ENCODE measurements at regions not wholly inside any gene's neighbourhood (a gene's known extent, or its start where the extent isn't known, plus 50 kb on each side); places are given as distances from the start of the nearest gene placed in this dataset.
"Not testable (repeated sequence)": the region's sequence is repeated elsewhere in the genome, so short reads cannot be mapped to it uniquely, and the experiment has no call there.

DNA sequence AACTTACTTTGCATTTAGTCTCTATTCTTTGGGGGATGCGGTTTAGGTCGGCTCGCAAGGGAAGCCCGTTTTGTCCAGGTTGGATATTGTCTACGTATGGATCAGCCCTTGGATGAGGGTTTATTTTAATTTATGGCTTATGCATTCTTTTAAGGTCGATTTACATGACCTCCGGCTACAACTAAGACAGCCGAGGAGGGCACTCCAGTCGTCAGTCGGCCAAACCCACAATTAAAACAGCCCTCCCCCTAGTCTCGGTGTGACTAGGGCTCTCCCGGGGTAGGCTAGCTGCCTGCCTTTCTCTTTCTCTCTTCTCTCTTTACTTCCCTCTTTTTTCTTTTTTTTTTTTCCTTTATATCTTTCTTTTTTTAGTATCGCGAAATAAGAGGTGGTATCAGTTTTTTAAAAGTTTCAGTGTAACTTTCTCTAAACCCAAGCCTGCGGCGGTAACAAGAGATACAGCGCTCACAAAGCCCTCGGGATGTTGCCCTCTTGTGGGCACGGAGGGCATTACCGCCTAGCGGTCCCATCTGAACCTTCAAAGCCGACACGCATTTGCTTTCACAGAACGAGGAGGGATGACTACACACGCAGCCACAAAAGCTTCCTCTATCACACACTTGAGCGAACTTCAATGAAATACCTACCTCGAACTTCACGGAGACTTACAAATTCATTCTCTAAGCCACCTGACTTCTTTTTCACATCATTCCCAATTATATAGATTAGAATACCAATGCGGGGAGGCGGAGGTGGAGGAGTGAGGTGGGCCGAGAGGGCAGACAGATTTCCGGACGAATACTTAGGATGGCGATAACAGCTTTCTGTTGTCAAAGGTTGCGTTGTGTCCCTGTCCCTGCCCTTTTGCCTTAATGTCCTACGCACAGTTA is 132.3 kb upstream of the C11orf58 start:
- DNase-seq (ENCODE audit: low spot score): peak; percentile 79

DNA sequence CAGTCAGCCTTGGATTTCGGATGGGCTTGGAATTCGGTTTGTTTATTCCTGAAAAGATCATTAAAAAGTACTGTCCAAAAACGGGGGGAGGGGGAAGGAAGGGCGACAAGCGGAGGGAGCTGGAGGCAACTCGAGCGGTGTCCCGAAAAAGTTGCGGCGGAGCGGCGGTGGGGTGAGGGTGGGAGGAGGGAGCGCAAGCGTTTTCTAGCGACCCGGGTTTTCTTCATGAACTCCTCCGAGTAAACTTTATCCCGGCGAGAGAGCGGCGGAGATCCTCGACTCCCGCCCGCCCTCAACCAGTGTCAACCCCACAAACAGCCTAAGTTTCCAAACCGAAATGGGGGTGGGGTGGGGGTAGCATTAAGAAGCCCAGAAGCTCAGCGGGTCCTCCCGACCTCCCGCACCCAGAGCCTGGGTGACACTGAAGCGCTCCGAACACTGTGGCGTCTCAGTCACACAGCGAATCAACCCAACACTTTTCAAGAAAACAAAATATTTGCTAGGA is 133.0 kb upstream of the C11orf58 start:
- DNase-seq (ENCODE audit: low spot score): no peak

DNA sequence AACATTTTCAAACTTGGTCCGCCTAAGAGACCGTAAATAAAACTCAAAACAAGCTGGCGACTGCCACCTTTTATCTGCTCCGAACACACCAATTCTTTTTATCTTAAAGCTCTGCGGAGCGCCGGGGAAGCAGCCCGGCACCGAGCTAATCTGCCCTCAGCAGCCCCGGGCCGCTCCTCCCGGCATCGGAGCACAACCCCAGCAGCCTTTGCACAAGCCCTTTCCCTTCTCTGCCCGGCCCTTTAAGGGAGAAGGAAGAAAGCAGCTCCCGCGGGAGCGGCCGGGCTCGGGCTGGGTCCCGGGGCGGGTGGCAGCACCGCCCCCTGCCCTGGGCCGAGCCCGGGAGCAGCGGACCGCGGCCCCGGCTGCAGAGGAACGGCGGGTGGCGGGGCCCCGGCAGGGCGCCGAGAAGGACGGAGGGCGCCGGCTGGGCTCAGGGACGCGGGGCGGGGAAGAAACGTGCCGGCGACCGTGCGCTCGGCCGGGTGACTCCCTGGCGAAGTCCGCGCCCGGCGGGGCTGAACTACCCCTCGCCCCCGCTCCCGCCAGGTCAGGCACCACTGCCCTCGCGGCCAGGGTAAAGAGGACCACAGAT is 133.6 kb upstream of the C11orf58 start:
- DNase-seq (ENCODE audit: low spot score): peak; percentile 21

DNA sequence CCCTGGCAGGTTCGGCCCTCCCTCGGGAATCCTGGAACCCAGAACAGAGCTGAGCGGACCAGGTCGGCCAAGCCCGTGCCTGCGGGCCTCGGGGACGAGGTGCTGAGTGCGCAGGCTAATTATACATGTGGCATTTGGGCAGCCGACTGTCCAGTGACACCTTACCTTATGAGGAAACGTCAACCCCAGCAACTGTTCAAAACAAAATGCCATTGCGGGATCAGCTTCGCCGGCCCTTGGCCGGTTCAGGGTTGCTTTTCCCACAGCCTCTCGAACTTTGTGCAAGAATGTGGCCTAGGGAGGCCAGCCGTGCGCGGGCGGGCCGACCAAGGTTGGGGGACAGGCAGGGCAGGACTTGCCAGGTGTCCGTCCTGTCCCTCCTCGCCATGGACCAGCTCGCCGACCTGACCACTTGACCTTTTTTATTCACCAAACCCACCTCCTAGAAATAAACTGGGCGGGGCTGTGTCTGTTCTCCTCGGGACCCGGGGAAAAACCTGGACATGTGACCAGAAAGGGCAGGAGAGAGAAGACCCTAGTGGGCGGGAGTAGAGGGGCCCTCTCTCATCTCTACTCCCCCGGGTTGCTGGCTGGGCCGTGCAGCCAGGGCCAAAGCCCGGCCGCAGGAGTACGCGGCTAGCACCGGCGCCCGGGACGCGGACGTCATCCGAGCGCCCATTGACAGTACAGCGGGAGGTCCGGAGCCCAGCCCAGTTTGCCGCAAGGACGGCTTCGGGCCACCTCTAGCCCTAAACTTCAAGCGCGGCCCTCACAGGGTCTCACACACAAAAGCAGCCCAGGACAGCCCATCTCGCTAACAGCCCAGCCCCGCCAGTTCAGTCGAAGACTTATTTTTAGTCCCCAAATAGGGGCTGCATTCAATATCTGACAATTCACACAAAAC is 134.3 kb upstream of the C11orf58 start:
- no peak for DNase-seq (ENCODE audit: low spot score)

DNA sequence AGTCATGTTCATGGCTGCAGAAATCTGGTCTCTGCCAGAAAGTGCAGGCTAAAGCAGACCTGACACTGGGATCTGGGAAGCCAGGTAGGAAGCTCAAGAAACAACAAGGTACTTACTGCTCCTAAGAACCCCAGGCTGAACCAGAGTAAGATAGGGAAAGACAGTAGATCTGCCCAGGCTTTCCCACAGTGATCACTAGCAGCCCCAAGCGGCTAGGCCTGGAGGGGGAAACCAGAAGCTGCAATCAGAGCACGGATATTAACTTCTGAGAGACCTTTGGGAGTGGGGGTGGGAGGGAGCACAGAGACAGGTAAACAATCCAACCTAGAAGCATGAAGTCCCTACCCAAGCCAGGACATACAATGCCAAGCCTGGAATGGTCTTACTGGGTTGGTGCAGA is 135.2 kb upstream of the C11orf58 start:
- DNase-seq (ENCODE audit: low spot score): no peak

DNA sequence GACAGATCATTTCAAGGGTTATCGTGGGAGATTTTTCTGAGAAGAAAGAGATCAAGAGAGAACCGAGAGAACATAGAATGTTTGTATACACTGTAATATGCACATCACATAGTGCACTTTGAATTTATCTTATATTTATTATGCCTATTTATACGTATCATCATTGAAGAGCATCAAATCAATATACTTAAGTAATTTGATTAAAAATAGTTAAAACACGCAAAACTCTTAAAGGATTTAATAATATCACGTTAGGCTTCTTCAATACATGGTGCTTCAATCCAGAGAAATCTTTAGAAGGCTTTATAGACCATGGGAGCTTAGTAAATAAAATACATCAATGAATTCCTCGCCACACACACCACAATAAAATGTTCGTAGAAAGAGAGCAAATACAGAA is 139.5 kb upstream of the C11orf58 start:
- no peak for DNase-seq (ENCODE audit: low spot score)

DNA sequence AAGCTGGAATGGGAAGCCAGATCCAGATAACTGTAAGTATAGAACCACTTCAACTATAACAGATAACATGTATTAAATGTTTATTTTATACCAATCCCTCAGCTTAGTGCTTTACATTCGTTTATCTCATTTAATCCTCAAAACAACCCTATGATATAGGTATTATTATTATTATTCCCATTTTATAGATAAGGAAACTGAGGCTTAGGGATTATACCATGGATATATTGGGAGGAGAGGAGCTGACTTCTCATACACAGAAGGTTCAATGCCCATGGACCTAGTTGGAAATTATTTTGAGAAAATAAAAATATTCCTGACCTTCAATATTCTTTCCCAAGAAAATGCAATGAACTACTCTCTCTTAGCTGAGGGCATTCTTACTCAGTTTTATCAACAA is 140.4 kb upstream of the C11orf58 start:
- no peak for DNase-seq (ENCODE audit: low spot score)

DNA sequence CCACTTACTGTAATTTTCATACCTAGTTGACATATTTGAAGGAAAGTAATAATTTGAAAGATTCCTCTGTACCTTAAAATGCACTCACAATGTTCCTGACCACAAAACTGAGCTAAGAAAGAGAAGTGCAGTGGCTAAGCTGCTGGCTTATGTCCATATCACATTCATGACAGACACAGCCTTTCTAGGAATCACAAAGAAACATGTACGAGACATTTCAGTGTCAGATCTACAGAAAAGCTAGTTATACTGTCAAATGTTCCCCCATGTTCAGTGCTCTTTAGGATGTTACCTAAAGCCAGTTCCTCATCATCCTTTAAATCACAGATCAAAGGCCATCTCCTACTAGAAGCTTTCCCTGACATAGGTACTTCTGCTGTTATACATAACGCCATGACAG is 142.2 kb upstream of the C11orf58 start:
- DNase-seq (ENCODE audit: low spot score): no peak

DNA sequence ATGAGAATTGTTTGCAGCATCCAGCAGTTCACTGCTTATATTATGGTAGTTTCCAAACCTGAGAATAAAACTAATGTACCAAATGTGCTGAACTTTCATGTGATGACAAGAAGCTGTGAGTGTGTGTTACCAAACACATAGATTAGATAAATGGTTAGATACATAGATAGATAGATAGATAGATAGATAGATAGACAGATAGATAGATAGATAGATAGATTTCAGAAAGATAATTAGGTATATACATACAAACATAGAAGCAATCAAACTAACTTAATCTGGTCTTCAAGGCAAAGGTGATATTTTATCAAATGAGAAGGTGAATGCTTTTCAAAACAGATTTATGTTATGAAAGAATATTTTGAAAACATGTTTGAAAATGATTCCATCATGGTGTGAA is 147.3 kb upstream of the C11orf58 start:
- no peak for DNase-seq (ENCODE audit: low spot score)

DNA sequence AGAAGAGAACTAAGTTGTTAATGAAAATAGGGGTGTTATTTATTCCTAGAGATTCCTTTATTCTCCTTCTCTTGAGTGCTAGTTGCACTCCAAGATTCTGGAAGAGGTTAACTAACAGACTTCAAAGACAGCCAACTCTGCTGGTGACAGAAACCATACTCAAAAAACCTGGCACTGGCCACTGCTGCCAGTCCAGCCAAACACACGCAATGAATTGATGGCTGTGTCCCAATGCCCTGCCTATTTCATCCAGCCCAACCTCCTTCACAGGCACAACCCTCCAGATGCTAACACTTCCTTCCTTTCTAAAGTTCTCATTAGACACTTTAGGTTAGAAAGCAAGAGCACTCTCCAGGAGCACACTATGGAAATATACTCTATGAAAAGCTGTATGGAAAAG is 150.8 kb upstream of the C11orf58 start:
- DNase-seq (ENCODE audit: low spot score): no peak

DNA sequence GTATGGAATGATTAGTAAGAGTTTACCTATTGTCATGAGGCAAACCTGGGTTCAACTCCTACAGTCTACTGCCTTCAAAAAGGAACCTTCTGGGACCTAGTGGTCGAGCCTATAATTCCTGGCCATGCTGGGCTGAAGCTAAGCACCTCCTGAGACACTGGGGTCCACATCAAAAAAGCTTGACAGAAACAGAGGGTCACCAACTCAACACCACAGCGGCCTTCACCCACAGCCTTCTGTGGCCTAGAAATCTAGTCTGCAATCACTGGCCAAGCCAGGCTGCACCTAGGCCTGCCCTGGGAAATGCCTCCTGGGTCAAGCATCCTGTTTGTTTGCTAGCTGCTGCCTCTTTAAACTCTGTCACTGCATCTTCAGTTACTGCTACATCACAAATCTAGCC is 153.9 kb upstream of the C11orf58 start:
- no peak for DNase-seq (ENCODE audit: low spot score)

DNA sequence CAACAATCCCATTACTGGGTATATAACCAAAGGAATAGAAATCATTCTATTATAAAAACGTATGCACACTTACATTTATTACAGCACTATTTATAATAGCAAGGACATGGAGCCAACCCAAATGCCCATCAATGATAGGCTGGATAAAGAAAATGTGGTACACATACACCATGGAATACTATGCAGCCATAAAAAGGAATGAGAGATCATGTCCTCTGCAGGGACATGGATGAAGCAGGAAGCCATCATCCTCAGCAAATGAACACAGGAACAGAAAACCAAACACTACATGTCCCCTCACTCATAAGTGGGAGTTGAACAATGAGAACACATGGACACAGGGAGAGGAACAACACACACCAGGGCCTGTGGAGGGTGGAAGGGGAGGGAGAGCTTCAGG is 157.4 kb upstream of the C11orf58 start:
- not testable (repeated sequence) for DNase-seq (ENCODE audit: low spot score)

DNA sequence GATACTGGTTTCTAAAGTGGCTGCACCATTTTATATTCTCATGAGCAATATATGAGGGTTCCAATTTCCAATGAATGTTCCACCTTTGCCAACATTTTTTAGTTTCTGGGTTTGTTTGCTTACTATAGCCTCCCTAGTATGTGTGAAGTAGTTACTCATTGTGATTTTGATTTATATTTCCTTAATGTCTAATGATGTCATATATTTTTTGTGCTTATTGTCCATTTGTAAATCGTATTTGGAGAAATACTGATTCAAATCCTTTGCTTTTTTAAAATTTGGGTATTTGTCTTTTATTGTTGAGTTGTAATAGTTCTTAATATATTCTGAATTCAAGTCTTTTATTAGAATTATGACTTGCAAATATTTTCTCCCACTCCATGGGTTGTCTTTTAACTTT is 161.0 kb upstream of the C11orf58 start:
- no peak for DNase-seq (ENCODE audit: low spot score)

DNA sequence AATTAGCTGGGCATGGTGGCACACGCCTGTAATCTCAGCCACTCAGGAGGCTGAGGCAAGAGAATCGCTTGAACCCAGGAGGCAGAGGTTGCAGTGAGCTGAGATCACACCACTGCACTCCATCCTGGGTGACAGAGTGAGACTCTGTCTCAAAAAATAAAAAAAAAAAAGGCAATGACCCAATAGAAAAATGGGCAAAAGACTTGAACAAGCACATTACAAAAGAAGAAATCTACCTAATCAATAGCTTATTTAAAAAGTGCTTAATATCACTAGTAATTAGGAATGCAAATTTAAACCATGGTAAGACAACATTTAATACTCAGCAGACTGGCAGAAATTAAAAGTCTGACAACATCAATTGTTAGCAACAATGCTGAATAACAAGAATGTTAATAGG is 163.6 kb upstream of the C11orf58 start:
- DNase-seq (ENCODE audit: low spot score): not testable (repeated sequence)

DNA sequence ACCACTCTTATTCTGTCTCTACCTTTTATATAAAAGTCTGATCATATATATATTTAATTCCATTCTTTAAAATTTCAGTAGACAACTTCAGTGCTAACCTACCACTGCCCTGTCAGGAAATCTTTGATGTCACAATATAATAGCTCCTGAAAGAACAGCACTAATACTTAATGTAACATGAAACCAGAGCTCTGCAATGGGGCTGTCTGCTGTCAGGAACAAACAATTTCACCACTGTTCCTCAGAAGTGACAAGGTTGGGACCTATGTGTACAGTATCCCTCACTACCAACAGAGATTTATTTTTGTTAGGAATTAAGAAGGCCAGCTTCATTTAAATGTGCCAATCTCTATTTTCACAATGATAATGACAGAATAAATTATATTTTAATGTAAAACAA is 165.5 kb upstream of the C11orf58 start:
- no peak for DNase-seq (ENCODE audit: low spot score)

DNA sequence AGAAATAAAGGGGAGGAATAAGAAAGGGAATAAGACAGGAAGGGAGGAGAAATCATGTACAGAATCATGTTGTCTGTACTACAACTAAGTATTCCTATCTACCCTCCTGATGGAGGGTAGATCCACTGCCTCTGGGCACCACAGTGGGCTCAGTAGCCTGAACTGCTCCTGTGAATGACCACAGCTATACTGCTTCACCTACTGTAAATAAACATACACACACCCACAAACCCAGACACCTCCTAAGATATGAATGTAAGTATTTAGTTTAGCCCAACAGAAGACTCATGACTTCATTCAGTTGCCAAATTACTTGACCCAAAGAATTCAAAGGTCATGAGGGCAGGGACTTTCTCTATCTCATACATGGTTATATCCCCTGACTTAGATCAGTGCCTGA is 177.3 kb upstream of the C11orf58 start:
- no peak for DNase-seq (ENCODE audit: low spot score)

DNA sequence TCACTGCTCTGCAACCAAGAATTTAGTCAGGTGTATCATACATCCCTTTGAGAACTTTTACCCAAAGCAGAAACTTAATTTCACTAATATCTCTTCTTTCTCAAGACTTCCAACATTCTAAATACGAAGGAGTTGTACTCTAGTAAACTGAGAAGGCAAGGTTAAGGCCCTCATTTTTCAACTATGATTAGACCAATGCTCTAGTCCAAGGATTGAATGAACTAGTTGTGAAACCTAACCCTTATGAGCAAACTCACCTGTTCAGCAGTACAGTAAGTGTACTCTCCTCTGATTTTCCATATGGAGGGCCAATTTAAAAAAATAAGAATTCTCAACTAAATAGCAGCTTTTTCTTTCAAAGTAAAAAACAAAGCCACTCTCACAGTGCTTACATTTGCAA is 180.0 kb upstream of the C11orf58 start:
- DNase-seq (ENCODE audit: low spot score): no peak

DNA sequence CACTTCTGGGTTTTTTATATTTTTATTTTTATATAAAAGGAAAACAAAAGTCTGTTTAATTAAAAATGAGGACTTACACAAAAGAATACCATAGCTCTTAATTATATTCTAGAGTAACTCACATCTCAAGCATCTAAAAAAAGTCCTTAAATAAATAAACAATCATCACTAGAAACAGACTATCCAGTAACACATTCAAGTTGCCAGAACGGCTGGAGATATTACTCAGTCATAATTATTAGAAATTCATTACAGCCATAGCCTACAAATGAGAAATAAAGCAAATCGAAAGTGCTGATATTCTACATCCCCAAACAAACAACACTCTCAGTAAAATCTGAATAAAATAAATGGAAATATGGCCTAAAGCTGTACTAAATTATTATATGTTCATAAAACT is 182.5 kb upstream of the C11orf58 start:
- no peak for DNase-seq (ENCODE audit: low spot score)

DNA sequence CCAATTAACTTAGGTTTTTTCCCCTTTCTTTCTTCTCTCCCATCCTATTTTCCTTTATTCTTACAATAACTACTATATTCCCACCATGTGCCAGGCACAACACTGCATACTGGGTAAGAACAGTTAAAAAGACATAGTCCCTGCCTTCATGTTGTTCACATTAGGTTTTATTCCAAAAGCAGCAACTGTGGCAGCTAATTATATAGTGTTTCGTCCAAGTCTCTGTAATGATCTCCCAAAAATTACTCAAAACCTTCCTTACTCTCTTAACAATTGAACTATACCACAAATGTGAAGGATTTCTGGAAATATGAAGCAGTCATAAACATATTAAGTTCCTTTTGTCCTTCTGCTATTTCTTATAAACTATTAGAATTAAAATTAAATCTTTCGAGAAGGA is 184.1 kb upstream of the C11orf58 start:
- DNase-seq (ENCODE audit: low spot score): no peak

DNA sequence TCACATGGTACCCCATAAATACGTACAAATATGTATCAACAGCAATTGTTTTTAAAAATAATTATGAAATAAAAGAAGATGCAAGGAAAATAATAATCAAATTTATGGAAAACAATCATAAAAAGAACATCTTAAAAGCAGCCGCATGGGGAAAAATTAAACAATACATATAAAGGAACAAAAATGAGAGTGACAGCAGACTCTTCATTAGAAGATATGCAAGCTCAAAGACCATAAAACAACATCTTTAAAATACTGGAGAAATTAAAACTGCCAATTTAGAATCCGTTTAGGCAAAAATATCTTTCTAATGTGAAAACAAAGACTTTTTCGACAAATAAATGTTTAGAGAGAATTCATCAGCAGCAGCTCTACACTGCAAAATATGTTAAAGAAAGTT is 190.6 kb upstream of the C11orf58 start:
- no peak for DNase-seq (ENCODE audit: low spot score)

DNA sequence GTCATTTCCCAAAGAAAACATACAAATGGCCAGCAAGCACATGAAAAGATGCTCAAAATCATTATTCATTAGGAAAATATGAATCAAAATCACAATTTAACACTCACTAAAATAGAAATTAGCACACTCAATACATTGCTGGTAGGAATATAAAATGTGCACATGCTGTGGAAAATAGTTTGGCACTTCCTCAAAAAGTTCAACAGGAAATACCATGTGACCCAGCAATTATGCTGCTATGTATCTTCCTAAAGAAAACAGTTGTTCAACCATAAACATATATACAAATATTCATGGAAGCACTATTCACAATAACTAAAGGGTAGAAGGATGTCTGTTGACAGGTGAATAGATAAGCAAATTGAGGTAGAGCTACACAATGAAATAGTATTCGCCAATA is 187.3 kb upstream of the SOX6 start:
- no peak for DNase-seq (ENCODE audit: low spot score)

DNA sequence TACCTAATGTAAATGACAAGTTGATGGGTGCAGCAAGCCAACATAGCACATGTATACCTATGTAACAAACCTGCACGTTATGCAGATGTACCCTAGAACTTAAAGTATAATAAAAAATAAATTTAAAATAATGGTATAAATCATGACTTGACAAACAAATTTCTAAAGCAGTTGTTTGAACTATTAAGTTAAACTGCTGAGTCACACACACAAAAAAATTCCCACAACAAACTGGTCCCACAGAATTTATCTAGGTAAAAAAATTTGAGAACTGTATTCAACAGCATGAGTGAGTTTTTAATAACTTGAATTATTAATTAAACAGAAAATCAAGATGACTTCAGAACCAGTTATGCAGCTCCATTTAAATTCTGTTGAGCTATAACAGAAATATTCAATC is 186.0 kb upstream of the SOX6 start:
- DNase-seq (ENCODE audit: low spot score): no peak

DNA sequence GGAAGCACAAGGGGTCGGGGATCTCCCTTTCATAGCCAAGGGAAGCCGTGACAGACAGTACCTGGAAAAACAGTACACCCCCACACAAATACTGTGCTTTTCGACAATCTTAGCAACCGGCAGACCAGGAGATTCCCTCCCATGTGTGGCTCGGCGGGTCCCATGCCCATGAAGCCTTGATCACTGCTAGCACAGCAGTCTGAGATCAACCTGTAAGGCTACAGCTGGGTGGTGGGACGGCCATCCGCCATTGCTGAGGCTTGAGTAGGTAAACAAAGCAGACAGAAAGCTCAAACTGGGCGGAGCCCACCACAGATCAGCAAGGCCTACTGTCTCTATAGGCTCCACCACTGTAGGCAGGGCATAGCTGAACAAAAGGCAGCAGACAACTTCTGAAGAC is 180.2 kb upstream of the SOX6 start:
- no peak for DNase-seq (ENCODE audit: low spot score)
